PC-3 (cell line): ENCODE measurements at regions not wholly inside any gene's neighbourhood (a gene's known extent, or its start where the extent isn't known, plus 50 kb on each side); places are given as distances from the start of the nearest gene placed in this dataset.

ENCODE experiments used
- CTCF ChIP-seq: fragments of 300-600 bp; sonication (generic); conservative IDR thresholded peaks from 2 replicates; pipeline ENCODE4 v1.5.1; 2017; ENCODE audit warnings: antibody characterized with exemption, low read depth, mild to moderate bottlenecking, low read length
- EZH2phosphoT487 ChIP-seq: fragments of 300-600 bp; sonication (generic); IDR thresholded peaks from 2 replicates; pipeline ENCODE4 v1.6.1; 2018; ENCODE audit warnings: mild to moderate bottlenecking, antibody characterized with exemption, low read length, borderline replicate concordance

GRCh38 chr7:115493381-115493780, 537.2 kb downstream of the TFEC start:
- TF ChIP-seq CTCF (no peak), EZH2phosphoT487 (no peak)
